ENCODE measurements at regions not wholly inside any gene's neighbourhood (a gene's known extent, or its start where the extent isn't known, plus 50 kb on each side); places are given as distances from the start of the nearest gene placed in this dataset.

DNA sequence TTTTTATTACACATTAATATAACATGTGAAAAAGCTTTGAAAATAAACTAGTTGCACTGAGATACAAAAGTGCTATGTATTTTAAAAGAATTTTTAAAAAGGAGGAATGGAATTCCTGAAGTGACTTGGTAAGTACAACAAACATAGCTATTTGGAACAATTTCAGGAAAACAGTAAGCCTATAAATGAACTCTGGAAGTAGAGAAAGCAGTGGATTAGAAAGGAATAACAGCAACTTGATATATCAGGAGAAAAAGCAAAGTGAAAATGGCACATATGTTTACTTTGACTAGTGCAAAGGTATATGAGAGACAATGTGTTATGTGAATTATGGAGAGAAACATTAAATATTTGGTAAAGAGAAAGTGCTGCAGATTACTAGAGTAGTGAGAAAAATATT is 811.7 kb downstream of the C12orf50 start:
- Histone ChIP-seq H3K4me3 (ENCODE audit: low read length) (no peak overlapping the region), H3K36me3 (ENCODE audit: control insufficient read depth, low read length) (no peaks in the 10 kb centered on the region), H3K4me2 (ENCODE audit: low read length) (no peak overlapping the region), H3K27me3 (ENCODE audit: control insufficient read depth, low read length) (no peaks in the 10 kb centered on the region), H3K4me1 (ENCODE audit: control insufficient read depth, low read length) (no peaks in the 10 kb centered on the region), H3K79me2 (ENCODE audit: control insufficient read depth, low read length) (no peaks in the 10 kb centered on the region), H3K27ac (ENCODE audit: low read depth, low read length) (no peak overlapping the region), H3F3A (ENCODE audit: control insufficient read depth, insufficient read depth) (no peaks in the 10 kb centered on the region), H4K20me1 (ENCODE audit: control insufficient read depth, insufficient read depth, low read depth, low read length) (no peaks in the 10 kb centered on the region), H3K9me2 (replicated peaks; ENCODE audit: control insufficient read depth, low read length) (no peaks in the 10 kb centered on the region), H3K9me3 (ENCODE audit: control insufficient read depth, insufficient read depth, low read length) (no peaks in the 10 kb centered on the region)
- TF ChIP-seq, protein P1, sequence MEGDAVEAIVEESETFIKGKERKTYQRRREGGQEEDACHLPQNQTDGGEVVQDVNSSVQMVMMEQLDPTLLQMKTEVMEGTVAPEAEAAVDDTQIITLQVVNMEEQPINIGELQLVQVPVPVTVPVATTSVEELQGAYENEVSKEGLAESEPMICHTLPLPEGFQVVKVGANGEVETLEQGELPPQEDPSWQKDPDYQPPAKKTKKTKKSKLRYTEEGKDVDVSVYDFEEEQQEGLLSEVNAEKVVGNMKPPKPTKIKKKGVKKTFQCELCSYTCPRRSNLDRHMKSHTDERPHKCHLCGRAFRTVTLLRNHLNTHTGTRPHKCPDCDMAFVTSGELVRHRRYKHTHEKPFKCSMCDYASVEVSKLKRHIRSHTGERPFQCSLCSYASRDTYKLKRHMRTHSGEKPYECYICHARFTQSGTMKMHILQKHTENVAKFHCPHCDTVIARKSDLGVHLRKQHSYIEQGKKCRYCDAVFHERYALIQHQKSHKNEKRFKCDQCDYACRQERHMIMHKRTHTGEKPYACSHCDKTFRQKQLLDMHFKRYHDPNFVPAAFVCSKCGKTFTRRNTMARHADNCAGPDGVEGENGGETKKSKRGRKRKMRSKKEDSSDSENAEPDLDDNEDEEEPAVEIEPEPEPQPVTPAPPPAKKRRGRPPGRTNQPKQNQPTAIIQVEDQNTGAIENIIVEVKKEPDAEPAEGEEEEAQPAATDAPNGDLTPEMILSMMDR (IDR thresholded peaks at IDR 0.05; ENCODE audit: low read depth, low read length, poor library complexity, severe bottlenecking): no peak
- no peak for TF ChIP-seq EZH2phosphoT487 (IDR thresholded peaks at IDR 0.05; ENCODE audit: borderline replicate concordance, low read length)

DNA sequence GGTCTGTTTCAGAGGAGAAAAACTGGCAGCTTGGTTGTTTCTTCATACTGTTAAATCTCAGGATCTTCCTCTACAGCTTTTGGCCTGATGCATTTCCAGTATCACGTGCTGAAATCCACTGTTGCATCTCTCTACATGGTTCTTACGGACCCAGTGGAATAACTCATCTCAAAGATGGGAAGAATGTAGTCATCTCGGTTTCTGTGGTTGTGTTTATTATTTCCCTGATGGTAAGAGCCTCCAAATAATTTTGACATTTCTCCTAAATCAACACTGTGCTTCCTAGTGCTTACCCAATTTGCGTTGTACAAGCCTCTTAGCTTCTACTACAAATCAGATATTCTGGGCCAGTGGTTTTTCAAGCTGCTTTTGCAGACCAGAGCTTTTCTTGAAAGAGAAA is 812.8 kb downstream of the C12orf50 start:
- H3K4me2 ChIP-seq (ENCODE audit: low read length): no peak overlapping the region
- H3K9me2 ChIP-seq (replicated peaks; ENCODE audit: control insufficient read depth, low read length): no peaks in the 10 kb centered on the region
- no peaks in the 10 kb centered on the region for H4K20me1 ChIP-seq (ENCODE audit: control insufficient read depth, insufficient read depth, low read depth, low read length)
- no peak overlapping the region for H3K27ac ChIP-seq (ENCODE audit: low read depth, low read length)
- no peaks in the 10 kb centered on the region for H3K36me3 ChIP-seq (ENCODE audit: control insufficient read depth, low read length)
- no peaks in the 10 kb centered on the region for H3K79me2 ChIP-seq (ENCODE audit: control insufficient read depth, low read length)
- H3K4me1 ChIP-seq (ENCODE audit: control insufficient read depth, low read length): no peaks in the 10 kb centered on the region
- H3F3A ChIP-seq (ENCODE audit: control insufficient read depth, insufficient read depth): no peaks in the 10 kb centered on the region
- TF ChIP-seq EZH2phosphoT487 (IDR thresholded peaks at IDR 0.05; ENCODE audit: borderline replicate concordance, low read length): no peak
- TF ChIP-seq, protein P1 (IDR thresholded peaks at IDR 0.05; ENCODE audit: low read depth, low read length, poor library complexity, severe bottlenecking): no peak
- no peak overlapping the region for H3K4me3 ChIP-seq (ENCODE audit: low read length)
- H3K9me3 ChIP-seq (ENCODE audit: control insufficient read depth, insufficient read depth, low read length): no peaks in the 10 kb centered on the region
- H3K27me3 ChIP-seq (ENCODE audit: control insufficient read depth, low read length): no peaks in the 10 kb centered on the region

DNA sequence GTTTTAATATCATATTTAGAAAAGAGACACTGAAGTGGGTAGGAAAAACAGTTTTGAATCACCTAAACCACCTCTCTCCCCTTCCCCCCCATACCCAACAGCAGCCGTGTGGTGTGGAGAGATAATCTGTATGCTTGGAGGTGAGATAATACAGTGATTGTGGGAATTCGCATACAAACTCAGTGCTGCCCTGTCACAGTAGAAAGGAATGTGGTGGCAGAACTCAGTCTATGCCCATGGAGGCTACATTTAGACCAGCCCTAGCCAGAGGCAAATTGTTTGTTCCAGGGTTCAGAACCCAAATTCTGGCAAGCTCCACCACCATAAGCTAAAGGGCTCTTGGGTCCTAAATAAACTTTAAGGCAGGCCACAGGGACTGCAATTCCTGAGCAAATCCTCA is 827.0 kb downstream of the C12orf50 start:
- no peaks in the 10 kb centered on the region for H3K9me3 ChIP-seq (ENCODE audit: control insufficient read depth, insufficient read depth, low read length)
- no peaks in the 10 kb centered on the region for H3K9me2 ChIP-seq (replicated peaks; ENCODE audit: control insufficient read depth, low read length)
- no peak overlapping the region for H3K4me3 ChIP-seq (ENCODE audit: low read length)
- no peak overlapping the region for H3K27ac ChIP-seq (ENCODE audit: low read depth, low read length)
- H4K20me1 ChIP-seq (ENCODE audit: control insufficient read depth, insufficient read depth, low read depth, low read length): no peaks in the 10 kb centered on the region
- no peak overlapping the region for H3K4me2 ChIP-seq (ENCODE audit: low read length)
- H3F3A ChIP-seq (ENCODE audit: control insufficient read depth, insufficient read depth): no peaks in the 10 kb centered on the region
- H3K4me1 ChIP-seq (ENCODE audit: control insufficient read depth, low read length): no peaks in the 10 kb centered on the region
- TF ChIP-seq EZH2phosphoT487 (IDR thresholded peaks at IDR 0.05; ENCODE audit: borderline replicate concordance, low read length): no peak
- TF ChIP-seq, protein P1 (IDR thresholded peaks at IDR 0.05; ENCODE audit: low read depth, low read length, poor library complexity, severe bottlenecking): no peak
- H3K36me3 ChIP-seq (ENCODE audit: control insufficient read depth, low read length): no peaks in the 10 kb centered on the region
- H3K79me2 ChIP-seq (ENCODE audit: control insufficient read depth, low read length): no peaks in the 10 kb centered on the region
- H3K27me3 ChIP-seq (ENCODE audit: control insufficient read depth, low read length): no peaks in the 10 kb centered on the region

DNA sequence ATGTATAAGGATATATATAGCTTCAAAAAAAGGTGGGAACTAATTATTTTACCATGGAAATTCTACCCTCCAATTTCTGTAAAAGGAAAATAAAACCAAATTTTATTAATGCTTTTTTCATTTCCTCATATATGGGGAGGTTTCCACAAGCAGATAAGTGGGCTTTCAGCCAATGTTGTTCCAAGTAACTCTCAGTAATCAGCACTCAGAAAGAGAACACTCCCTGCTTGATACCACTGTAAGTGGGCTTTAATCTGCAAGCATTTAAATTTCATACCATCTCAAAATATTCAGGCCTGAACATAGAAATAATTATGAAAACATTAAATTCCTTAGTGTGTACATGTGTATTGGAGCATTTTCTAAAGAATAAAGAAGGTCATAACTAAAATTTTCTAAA is 827.6 kb downstream of the C12orf50 start:
- H3K4me1 ChIP-seq (ENCODE audit: control insufficient read depth, low read length): no peaks in the 10 kb centered on the region
- TF ChIP-seq EZH2phosphoT487 (IDR thresholded peaks at IDR 0.05; ENCODE audit: borderline replicate concordance, low read length): no peak
- TF ChIP-seq, protein P1 (IDR thresholded peaks at IDR 0.05; ENCODE audit: low read depth, low read length, poor library complexity, severe bottlenecking): no peak
- H3K79me2 ChIP-seq (ENCODE audit: control insufficient read depth, low read length): no peaks in the 10 kb centered on the region
- no peaks in the 10 kb centered on the region for H3K9me2 ChIP-seq (replicated peaks; ENCODE audit: control insufficient read depth, low read length)
- H3K4me2 ChIP-seq (ENCODE audit: low read length): no peak overlapping the region
- no peak overlapping the region for H3K27ac ChIP-seq (ENCODE audit: low read depth, low read length)
- H4K20me1 ChIP-seq (ENCODE audit: control insufficient read depth, insufficient read depth, low read depth, low read length): no peaks in the 10 kb centered on the region
- H3K36me3 ChIP-seq (ENCODE audit: control insufficient read depth, low read length): no peaks in the 10 kb centered on the region
- no peaks in the 10 kb centered on the region for H3K27me3 ChIP-seq (ENCODE audit: control insufficient read depth, low read length)
- H3K9me3 ChIP-seq (ENCODE audit: control insufficient read depth, insufficient read depth, low read length): no peaks in the 10 kb centered on the region
- H3K4me3 ChIP-seq (ENCODE audit: low read length): no peak overlapping the region
- no peaks in the 10 kb centered on the region for H3F3A ChIP-seq (ENCODE audit: control insufficient read depth, insufficient read depth)

Measured in DOHH2 (cell line).